SK-N-SH treated with all-trans-retinoic acid at 6 μM for 48 hours (cell line): ENCODE measurements at regions not wholly inside any gene's neighbourhood (a gene's known extent, or its start where the extent isn't known, plus 50 kb on each side); places are given as distances from the start of the nearest gene placed in this dataset.

Source experiments
- CSDC2 ChIP-seq: fragments of 250-450 bp; sonication (Bioruptor Pico); IDR thresholded peaks from 2 replicates; pipeline ENCODE4 v1.5.0; 2020; ENCODE audit warnings: mild to moderate bottlenecking, moderate library complexity
- ISL1 ChIP-seq: fragments of 250-450 bp; sonication (Bioruptor Pico); IDR thresholded peaks from 2 replicates; pipeline ENCODE4 v2.1.2; 2022; ENCODE audit warnings: mild to moderate bottlenecking, moderate library complexity
- PPARA ChIP-seq: fragments of 250-450 bp; sonication (Bioruptor Pico); IDR thresholded peaks from 2 replicates; pipeline ENCODE4 v1.5.0; 2020; ENCODE audit warnings: mild to moderate bottlenecking, borderline replicate concordance
- RARB ChIP-seq: fragments of 250-450 bp; sonication (Bioruptor Pico); IDR thresholded peaks from 2 replicates; pipeline ENCODE4 v1.8.0; 2021; ENCODE audit warnings: mild to moderate bottlenecking, moderate library complexity
- TOX ChIP-seq: fragments of 250-450 bp; sonication (Bioruptor Pico); IDR thresholded peaks from 2 replicates; pipeline ENCODE4 v1.8.0; 2021; ENCODE audit warnings: mild to moderate bottlenecking, moderate library complexity, borderline replicate concordance
- ZC3H10 ChIP-seq: fragments of 250-450 bp; sonication (Bioruptor Pico); IDR thresholded peaks from 2 replicates; pipeline ENCODE4 v1.5.1; 2021; ENCODE audit warnings: mild to moderate bottlenecking, moderate library complexity
- TF ChIP-seq, protein P1 (sequence below): fragments of 250-450 bp; sonication (Bioruptor Pico); IDR thresholded peaks from 2 replicates; pipeline ENCODE4 v1.5.1; 2021; ENCODE audit warnings: mild to moderate bottlenecking, moderate library complexity
- TF ChIP-seq, protein P2 (sequence below): fragments of 250-450 bp; sonication (Bioruptor Pico); IDR thresholded peaks from 2 replicates; pipeline ENCODE4 v1.8.0; 2020; ENCODE audit warnings: mild to moderate bottlenecking, moderate library complexity, borderline replicate concordance
- TF ChIP-seq, protein P3 (sequence below): fragments of 250-450 bp; sonication (Bioruptor Pico); IDR thresholded peaks from 2 replicates; pipeline ENCODE4 v1.5.1; 2020; ENCODE audit warnings: low read depth, mild to moderate bottlenecking, moderate library complexity

DNA sequence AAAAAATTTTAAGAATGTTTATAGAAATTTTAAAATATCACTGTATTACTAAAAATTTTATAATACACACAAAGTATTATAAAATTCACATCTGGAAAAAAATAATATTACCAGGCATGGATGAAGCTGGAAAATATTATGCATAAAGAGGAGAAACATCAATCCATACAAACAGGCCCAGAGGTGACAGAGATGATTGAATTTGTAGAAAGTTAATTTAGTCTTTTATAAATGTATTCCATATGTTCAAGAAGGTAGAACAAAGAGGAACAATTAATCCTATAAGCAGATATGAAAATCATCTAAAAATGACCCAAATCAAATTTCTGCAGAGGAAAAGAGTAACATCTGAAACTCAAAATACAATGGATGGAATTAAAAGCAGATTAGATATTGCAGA lies 605.2 kb upstream of the CELF4 start:
- TF ChIP-seq CSDC2 (CRISPR knock-in tag) (no peak), ISL1 (CRISPR knock-in tag) (no peak), ZC3H10 (no peak), RARB (CRISPR knock-in tag) (no peak), TOX (CRISPR knock-in tag) (no peak), PPARA (CRISPR knock-in tag) (no peak)
- TF ChIP-seq, protein P1, sequence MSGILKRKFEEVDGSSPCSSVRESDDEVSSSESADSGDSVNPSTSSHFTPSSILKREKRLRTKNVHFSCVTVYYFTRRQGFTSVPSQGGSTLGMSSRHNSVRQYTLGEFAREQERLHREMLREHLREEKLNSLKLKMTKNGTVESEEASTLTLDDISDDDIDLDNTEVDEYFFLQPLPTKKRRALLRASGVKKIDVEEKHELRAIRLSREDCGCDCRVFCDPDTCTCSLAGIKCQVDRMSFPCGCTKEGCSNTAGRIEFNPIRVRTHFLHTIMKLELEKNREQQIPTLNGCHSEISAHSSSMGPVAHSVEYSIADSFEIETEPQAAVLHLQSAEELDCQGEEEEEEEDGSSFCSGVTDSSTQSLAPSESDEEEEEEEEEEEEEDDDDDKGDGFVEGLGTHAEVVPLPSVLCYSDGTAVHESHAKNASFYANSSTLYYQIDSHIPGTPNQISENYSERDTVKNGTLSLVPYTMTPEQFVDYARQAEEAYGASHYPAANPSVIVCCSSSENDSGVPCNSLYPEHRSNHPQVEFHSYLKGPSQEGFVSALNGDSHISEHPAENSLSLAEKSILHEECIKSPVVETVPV = 0 out of 2 replicates have a peak, but pooled peaks have one; percentile 12
- TF ChIP-seq, protein P2, sequence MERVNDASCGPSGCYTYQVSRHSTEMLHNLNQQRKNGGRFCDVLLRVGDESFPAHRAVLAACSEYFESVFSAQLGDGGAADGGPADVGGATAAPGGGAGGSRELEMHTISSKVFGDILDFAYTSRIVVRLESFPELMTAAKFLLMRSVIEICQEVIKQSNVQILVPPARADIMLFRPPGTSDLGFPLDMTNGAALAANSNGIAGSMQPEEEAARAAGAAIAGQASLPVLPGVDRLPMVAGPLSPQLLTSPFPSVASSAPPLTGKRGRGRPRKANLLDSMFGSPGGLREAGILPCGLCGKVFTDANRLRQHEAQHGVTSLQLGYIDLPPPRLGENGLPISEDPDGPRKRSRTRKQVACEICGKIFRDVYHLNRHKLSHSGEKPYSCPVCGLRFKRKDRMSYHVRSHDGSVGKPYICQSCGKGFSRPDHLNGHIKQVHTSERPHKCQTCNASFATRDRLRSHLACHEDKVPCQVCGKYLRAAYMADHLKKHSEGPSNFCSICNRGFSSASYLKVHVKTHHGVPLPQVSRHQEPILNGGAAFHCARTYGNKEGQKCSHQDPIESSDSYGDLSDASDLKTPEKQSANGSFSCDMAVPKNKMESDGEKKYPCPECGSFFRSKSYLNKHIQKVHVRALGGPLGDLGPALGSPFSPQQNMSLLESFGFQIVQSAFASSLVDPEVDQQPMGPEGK (CRISPR knock-in tag) = no peak
- TF ChIP-seq, protein P3, sequence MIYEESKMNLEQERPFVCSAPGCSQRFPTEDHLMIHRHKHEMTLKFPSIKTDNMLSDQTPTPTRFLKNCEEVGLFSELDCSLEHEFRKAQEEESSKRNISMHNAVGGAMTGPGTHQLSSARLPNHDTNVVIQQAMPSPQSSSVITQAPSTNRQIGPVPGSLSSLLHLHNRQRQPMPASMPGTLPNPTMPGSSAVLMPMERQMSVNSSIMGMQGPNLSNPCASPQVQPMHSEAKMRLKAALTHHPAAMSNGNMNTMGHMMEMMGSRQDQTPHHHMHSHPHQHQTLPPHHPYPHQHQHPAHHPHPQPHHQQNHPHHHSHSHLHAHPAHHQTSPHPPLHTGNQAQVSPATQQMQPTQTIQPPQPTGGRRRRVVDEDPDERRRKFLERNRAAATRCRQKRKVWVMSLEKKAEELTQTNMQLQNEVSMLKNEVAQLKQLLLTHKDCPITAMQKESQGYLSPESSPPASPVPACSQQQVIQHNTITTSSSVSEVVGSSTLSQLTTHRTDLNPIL (CRISPR knock-in tag) = no peak
